BJ (cell line): ENCODE measurements at regions not wholly inside any gene's neighbourhood (a gene's known extent, or its start where the extent isn't known, plus 50 kb on each side); places are given as distances from the start of the nearest gene placed in this dataset.

ENCODE experiments used
- CTCF ChIA-PET: fragments of 350-600 bp; formaldehyde crosslinking; extraction: SDS; loops from one replicate; lab custom pipeline; 2021; ENCODE audit warnings: antibody characterized with exemption, inconsistent platforms; lab: Yijun Ruan, JAX
- POLR2A ChIA-PET: fragments of 300-600 bp; sonication (Branson Sonifier 250); formaldehyde crosslinking; extraction: SDS; loops from one replicate; lab custom pipeline; 2021; ENCODE audit warnings: antibody characterized with exemption; lab: Charles Lee
- DNase-seq: peaks from one replicate; pipeline ENCODE4 v3.0.0-alpha.2; 2011; ENCODE audit warnings: low read depth
- H3K27me3 ChIP-seq: 2 replicates; pipeline ENCODE4 v1.6.0; 2011; ENCODE audit warnings: low read length; ENCODE audit not compliant: control insufficient read depth, insufficient read depth
- H3K36me3 ChIP-seq: 2 replicates; pipeline ENCODE4 v1.5.1; 2011; ENCODE audit warnings: low read length; ENCODE audit not compliant: control insufficient read depth, insufficient read depth
- H3K4me3 ChIP-seq: 2 replicates; pipeline ENCODE4 v1.5.1; 2011; ENCODE audit warnings: low read depth, mild to moderate bottlenecking, control low read depth, low read length
- CTCF ChIP-seq: IDR thresholded peaks from 2 replicates; pipeline ENCODE4 v1.5.1; 2011; ENCODE audit warnings: low read depth, mild to moderate bottlenecking, control low read depth, inconsistent platforms, low read length, moderate library complexity; ENCODE audit not compliant: insufficient read depth

- H3K4me3 ChIP-seq: no peak overlapping the region
- H3K36me3 ChIP-seq: no peaks in the 10 kb centered on the region; the same call in 1 of the 2 replicates
- POLR2A ChIA-PET: no interaction called here
- peak; percentile 26 for TF ChIP-seq CTCF
- no peak for DNase-seq
- CTCF ChIA-PET: interaction anchor here (2.6 kb wide), 1 partner anchor 284 kb away, joined by 6 read pairs; no protein-coding TSS in a partner anchor
- H3K27me3 ChIP-seq: no peaks in the 10 kb centered on the region
Measured at GRCh38 chr1:198829944-198830343, 191.1 kb downstream of the PTPRC start.

- POLR2A ChIA-PET: no interaction called here
Measured at GRCh38 chr1:198830412-198830811, 191.6 kb downstream of the PTPRC start.

GRCh38 chr1:198833706-198834503 lies 195.1 kb downstream of the PTPRC start:
- no peaks in the 10 kb centered on the region for H3K27me3 ChIP-seq
- H3K4me3 ChIP-seq: no peak overlapping the region
- TF ChIP-seq CTCF: no peak
- no peak for DNase-seq
- ChIA-PET POLR2A (no interaction called here), CTCF (interaction anchor here (0.6 to 1.3 kb wide), 3 partner anchors 22 to 588 kb away, joined by 3 to 4 read pairs (median 3); no protein-coding TSS in a partner anchor)
- H3K36me3 ChIP-seq: no peaks in the 10 kb centered on the region

More at GRCh38 chr1:198830412-198830811, 191.6 kb downstream of the PTPRC start:
- no peak for TF ChIP-seq CTCF
- no peak for DNase-seq
- CTCF ChIA-PET: interaction anchor here (2.6 kb wide), 1 partner anchor 283 kb away, joined by 6 read pairs; no protein-coding TSS in a partner anchor
- Histone ChIP-seq H3K27me3 (no peaks in the 10 kb centered on the region), H3K4me3 (no peak overlapping the region), H3K36me3 (no peaks in the 10 kb centered on the region; the same call in 1 of the 2 replicates)

- Histone ChIP-seq H3K36me3 (no peaks in the 10 kb centered on the region), H3K27me3 (no peaks in the 10 kb centered on the region), H3K4me3 (no peak overlapping the region)
- no peak for TF ChIP-seq CTCF
- no peak for DNase-seq
- POLR2A ChIA-PET: no interaction called here
- CTCF ChIA-PET: interaction anchor here (0.6 kb wide), 1 partner anchor 13 kb away, joined by 3 read pairs; no protein-coding TSS in a partner anchor
Measured at GRCh38 chr1:198837278-198838021, 198.6 kb downstream of the PTPRC start.

GRCh38 chr1:198838022-198838342 lies 199.1 kb downstream of the PTPRC start:
- Histone ChIP-seq H3K27me3 (no peaks in the 10 kb centered on the region), H3K4me3 (no peak overlapping the region), H3K36me3 (no peaks in the 10 kb centered on the region)
- TF ChIP-seq CTCF: no peak
- ChIA-PET POLR2A (no interaction called here), CTCF (interaction anchor here (0.6 kb wide), 1 partner anchor 14 kb away, joined by 3 read pairs; no protein-coding TSS in a partner anchor)
- no peak for DNase-seq
